ENCODE measurements at regions not wholly inside any gene's neighbourhood (a gene's known extent, or its start where the extent isn't known, plus 50 kb on each side); places are given as distances from the start of the nearest gene placed in this dataset.

DNA sequence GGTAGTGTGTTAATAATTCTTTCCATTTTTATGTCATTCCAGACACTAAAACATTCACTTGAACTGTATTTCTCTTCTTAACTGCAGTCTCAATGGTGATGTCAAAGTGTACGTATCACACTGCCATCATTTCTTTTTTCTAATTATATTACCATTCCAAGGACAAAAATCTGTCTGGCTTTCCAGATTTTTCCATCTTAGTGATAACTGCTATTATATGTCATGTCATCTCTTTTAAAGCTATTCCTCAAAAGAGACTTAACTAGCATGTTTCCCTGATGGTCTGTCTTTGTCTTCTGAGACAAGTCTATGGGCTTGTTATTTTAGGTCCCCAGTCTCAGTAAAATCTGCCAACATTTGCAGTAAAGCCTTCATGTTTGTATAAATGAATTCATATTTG lies 1207.1 kb downstream of the PCDH17 start:
- POLR2A ChIA-PET, result no interaction called here
- CTCF ChIA-PET, result no interaction called here
- TF ChIP-seq HOXC10 (CRISPR knock-in tag; IDR thresholded peaks at IDR 0.05) (no peak), ZNF335 (tag by site-specific recombination; conservative IDR thresholded peaks at IDR 0.05) (no peak), YY1 (tag by site-specific recombination; IDR thresholded peaks at IDR 0.05) (no peak), ZNF791 (tag by site-specific recombination; IDR thresholded peaks at IDR 0.05) (no peak), GLIS1 (tag by site-specific recombination; IDR thresholded peaks at IDR 0.05) (no peak), ZNF510 (tag by site-specific recombination; IDR thresholded peaks at IDR 0.05; ENCODE audit: insufficient replicate concordance) (no peak), IKZF3 (tag by site-specific recombination; IDR thresholded peaks at IDR 0.05) (no peak), ZNF548 (tag by site-specific recombination; IDR thresholded peaks at IDR 0.05) (no peak)
- TF ChIP-seq, protein P1, sequence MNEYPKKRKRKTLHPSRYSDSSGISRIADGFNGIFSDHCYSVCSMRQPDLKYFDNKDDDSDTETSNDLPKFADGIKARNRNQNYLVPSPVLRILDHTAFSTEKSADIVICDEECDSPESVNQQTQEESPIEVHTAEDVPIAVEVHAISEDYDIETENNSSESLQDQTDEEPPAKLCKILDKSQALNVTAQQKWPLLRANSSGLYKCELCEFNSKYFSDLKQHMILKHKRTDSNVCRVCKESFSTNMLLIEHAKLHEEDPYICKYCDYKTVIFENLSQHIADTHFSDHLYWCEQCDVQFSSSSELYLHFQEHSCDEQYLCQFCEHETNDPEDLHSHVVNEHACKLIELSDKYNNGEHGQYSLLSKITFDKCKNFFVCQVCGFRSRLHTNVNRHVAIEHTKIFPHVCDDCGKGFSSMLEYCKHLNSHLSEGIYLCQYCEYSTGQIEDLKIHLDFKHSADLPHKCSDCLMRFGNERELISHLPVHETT (tag by site-specific recombination; IDR thresholded peaks at IDR 0.05), result no peak
- no peaks in the 10 kb centered on the region for H3K9me3 ChIP-seq (ENCODE audit: control insufficient read depth, insufficient read depth, low read depth, low read length)
- H3K4me1 ChIP-seq (ENCODE audit: control insufficient read depth, insufficient read depth, low read length), result no peaks in the 10 kb centered on the region
- H3K36me3 ChIP-seq (ENCODE audit: control insufficient read depth in 2 of 2, insufficient read depth in 1 of 2, low read length in 2 of 2), result no peaks in the 10 kb centered on the region
- no peak overlapping the region for H3K27ac ChIP-seq (ENCODE audit: extremely low read depth, low read depth, low read length)
- no peak overlapping the region for H3K4me3 ChIP-seq (ENCODE audit: low read depth, low read length)

DNA sequence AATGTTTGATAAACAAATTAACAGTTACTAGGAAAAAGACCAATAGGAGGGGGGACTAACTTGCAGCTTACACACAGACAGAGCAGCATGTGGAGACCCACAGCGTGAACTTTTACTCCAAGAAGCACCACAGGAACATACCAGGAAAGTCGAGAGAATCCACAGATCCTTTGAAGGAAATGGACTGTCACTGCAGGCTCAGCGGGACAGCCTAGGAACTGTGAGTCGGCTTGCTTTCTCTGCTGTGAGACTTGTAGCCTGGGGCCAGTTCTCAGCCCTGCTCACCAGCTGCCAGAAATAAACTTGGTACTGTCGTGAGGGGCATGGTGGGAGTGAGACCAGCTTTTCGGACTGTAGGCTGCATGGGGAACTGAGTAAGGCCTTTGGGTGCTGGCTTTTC lies 1211.5 kb downstream of the PCDH17 start:
- no peak for TF ChIP-seq SETDB1 (IDR thresholded peaks at IDR 0.05; ENCODE audit: insufficient read length, low read length)
- TF ChIP-seq ZNF48 (tag by site-specific recombination; IDR thresholded peaks at IDR 0.05), result no peak
- TF ChIP-seq YY2 (tag by site-specific recombination; IDR thresholded peaks at IDR 0.05), result no peak
- TF ChIP-seq SCRT1 (tag by site-specific recombination; IDR thresholded peaks at IDR 0.05; ENCODE audit: borderline replicate concordance), result no peak
- no peak for TF ChIP-seq ZFP37 (tag by site-specific recombination; IDR thresholded peaks at IDR 0.05)
- TF ChIP-seq ZNF701 (tag by site-specific recombination; IDR thresholded peaks at IDR 0.05), result no peak
- TF ChIP-seq ZNF132 (tag by site-specific recombination; IDR thresholded peaks at IDR 0.05; ENCODE audit: borderline replicate concordance), result no peak
- TF ChIP-seq SP3 (tag by site-specific recombination; IDR thresholded peaks at IDR 0.05), result no peak
- no peak for TF ChIP-seq PRDM1 (tag by site-specific recombination; IDR thresholded peaks at IDR 0.05)
- no peak for TF ChIP-seq ZEB2 (tag by site-specific recombination; IDR thresholded peaks at IDR 0.05)
- TF ChIP-seq KLF1 (tag by site-specific recombination; IDR thresholded peaks at IDR 0.05), result no peak
- TF ChIP-seq, protein P2, sequence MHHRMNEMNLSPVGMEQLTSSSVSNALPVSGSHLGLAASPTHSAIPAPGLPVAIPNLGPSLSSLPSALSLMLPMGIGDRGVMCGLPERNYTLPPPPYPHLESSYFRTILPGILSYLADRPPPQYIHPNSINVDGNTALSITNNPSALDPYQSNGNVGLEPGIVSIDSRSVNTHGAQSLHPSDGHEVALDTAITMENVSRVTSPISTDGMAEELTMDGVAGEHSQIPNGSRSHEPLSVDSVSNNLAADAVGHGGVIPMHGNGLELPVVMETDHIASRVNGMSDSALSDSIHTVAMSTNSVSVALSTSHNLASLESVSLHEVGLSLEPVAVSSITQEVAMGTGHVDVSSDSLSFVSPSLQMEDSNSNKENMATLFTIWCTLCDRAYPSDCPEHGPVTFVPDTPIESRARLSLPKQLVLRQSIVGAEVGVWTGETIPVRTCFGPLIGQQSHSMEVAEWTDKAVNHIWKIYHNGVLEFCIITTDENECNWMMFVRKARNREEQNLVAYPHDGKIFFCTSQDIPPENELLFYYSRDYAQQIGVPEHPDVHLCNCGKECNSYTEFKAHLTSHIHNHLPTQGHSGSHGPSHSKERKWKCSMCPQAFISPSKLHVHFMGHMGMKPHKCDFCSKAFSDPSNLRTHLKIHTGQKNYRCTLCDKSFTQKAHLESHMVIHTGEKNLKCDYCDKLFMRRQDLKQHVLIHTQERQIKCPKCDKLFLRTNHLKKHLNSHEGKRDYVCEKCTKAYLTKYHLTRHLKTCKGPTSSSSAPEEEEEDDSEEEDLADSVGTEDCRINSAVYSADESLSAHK (tag by site-specific recombination; IDR thresholded peaks at IDR 0.05), result no peak
- TF ChIP-seq, protein P3, sequence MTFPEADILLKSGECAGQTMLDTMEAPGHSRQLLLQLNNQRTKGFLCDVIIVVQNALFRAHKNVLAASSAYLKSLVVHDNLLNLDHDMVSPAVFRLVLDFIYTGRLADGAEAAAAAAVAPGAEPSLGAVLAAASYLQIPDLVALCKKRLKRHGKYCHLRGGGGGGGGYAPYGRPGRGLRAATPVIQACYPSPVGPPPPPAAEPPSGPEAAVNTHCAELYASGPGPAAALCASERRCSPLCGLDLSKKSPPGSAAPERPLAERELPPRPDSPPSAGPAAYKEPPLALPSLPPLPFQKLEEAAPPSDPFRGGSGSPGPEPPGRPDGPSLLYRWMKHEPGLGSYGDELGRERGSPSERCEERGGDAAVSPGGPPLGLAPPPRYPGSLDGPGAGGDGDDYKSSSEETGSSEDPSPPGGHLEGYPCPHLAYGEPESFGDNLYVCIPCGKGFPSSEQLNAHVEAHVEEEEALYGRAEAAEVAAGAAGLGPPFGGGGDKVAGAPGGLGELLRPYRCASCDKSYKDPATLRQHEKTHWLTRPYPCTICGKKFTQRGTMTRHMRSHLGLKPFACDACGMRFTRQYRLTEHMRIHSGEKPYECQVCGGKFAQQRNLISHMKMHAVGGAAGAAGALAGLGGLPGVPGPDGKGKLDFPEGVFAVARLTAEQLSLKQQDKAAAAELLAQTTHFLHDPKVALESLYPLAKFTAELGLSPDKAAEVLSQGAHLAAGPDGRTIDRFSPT (tag by site-specific recombination; IDR thresholded peaks at IDR 0.05), result no peak
- TF ChIP-seq ZNF335 (tag by site-specific recombination; conservative IDR thresholded peaks at IDR 0.05), result no peak
- no peak for TF ChIP-seq ZBTB21 (tag by site-specific recombination; IDR thresholded peaks at IDR 0.05)

More for the DNA sequence above, 1211.5 kb downstream of the PCDH17 start:
- H3K27ac ChIP-seq (ENCODE audit: extremely low read depth, low read depth, low read length), result no peak overlapping the region
- H3K4me1 ChIP-seq (ENCODE audit: control insufficient read depth, insufficient read depth, low read length), result no peaks in the 10 kb centered on the region
- POLR2A ChIA-PET, result no interaction called here
- CTCF ChIA-PET, result interaction anchor here (0.6 kb wide), 1 partner anchor 655 kb away, joined by 4 read pairs; no protein-coding TSS in a partner anchor
- no peaks in the 10 kb centered on the region for H3K36me3 ChIP-seq (ENCODE audit: control insufficient read depth in 2 of 2, insufficient read depth in 1 of 2, low read length in 2 of 2)
- H3K9me3 ChIP-seq (ENCODE audit: control insufficient read depth, insufficient read depth, low read depth, low read length), result no peaks in the 10 kb centered on the region
- H3K4me3 ChIP-seq (ENCODE audit: low read depth, low read length), result no peak overlapping the region

Data from HEK293 (cell line).